Stimulated activated CD8-positive, alpha-beta memory T cell treated with anti-CD3 and anti-CD28 coated beads, Interleukin-4, amount 100 ng/mL, for 48 hours (primary cell): ENCODE measurements at regions not wholly inside any gene's neighbourhood (a gene's known extent, or its start where the extent isn't known, plus 50 kb on each side); places are given as distances from the start of the nearest gene placed in this dataset.

Experiments
- DNase-seq: peaks from one replicate; pipeline ENCODE4 v3.0.0-alpha.2; 2020

- DNase-seq: no peak
Measured at GRCh38 chr3:177976866-177977265, 559.4 kb upstream of the KCNMB2 start.

- DNase-seq: no peak
Measured at GRCh38 chr3:177977381-177978158, 558.7 kb upstream of the KCNMB2 start.

- no peak for DNase-seq
Measured at GRCh38 chr3:177978946-177979345, 557.3 kb upstream of the KCNMB2 start.

GRCh38 chr3:177979703-177980102, 556.5 kb upstream of the KCNMB2 start:
- no peak for DNase-seq

GRCh38 chr3:177981576-177981975, 554.7 kb upstream of the KCNMB2 start:
- no peak for DNase-seq

GRCh38 chr3:177982034-177982433, 554.2 kb upstream of the KCNMB2 start:
- DNase-seq: no peak

- no peak for DNase-seq
Measured at GRCh38 chr3:177983320-177983719, 552.9 kb upstream of the KCNMB2 start.

- no peak for DNase-seq
Measured at GRCh38 chr3:177992993-177993970, 543.0 kb upstream of the KCNMB2 start.

GRCh38 chr3:177994976-177995375, 541.3 kb upstream of the KCNMB2 start:
- no peak for DNase-seq

GRCh38 chr3:177995381-177996085, 540.7 kb upstream of the KCNMB2 start:
- no peak for DNase-seq

- DNase-seq: no peak
Measured at GRCh38 chr3:178001670-178002101, 534.5 kb upstream of the KCNMB2 start.

GRCh38 chr3:178002113-178002512, 534.1 kb upstream of the KCNMB2 start:
- DNase-seq: no peak

- DNase-seq: no peak
Measured at GRCh38 chr3:178003756-178004155, 532.5 kb upstream of the KCNMB2 start.

- DNase-seq: no peak
Measured at GRCh38 chr3:178005961-178006360, 530.3 kb upstream of the KCNMB2 start.

GRCh38 chr3:178010306-178010705, 525.9 kb upstream of the KCNMB2 start:
- DNase-seq: no peak

GRCh38 chr3:178019645-178020044, 516.6 kb upstream of the KCNMB2 start:
- DNase-seq: no peak

GRCh38 chr3:178022599-178022998, 513.6 kb upstream of the KCNMB2 start:
- no peak for DNase-seq

- DNase-seq: no peak
Measured at GRCh38 chr3:178028933-178029332, 507.3 kb upstream of the KCNMB2 start.

- DNase-seq: no peak
Measured at GRCh38 chr3:178036451-178037144, 499.6 kb upstream of the KCNMB2 start.

GRCh38 chr3:178041931-178042330, 494.3 kb upstream of the KCNMB2 start:
- no peak for DNase-seq

- no peak for DNase-seq
Measured at GRCh38 chr3:178042376-178042775, 493.9 kb upstream of the KCNMB2 start.

- no peak for DNase-seq
Measured at GRCh38 chr3:178043084-178043483, 493.2 kb upstream of the KCNMB2 start.

GRCh38 chr3:178044320-178044719, 491.9 kb upstream of the KCNMB2 start:
- no peak for DNase-seq
